Activated CD4-positive, CD25-positive, alpha-beta regulatory T cell treated with anti-CD3 and anti-CD28 coated beads, Interleukin-2, amount 50 U/mL, for 16 hours (primary cell): ENCODE measurements at regions not wholly inside any gene's neighbourhood (a gene's known extent, or its start where the extent isn't known, plus 50 kb on each side); places are given as distances from the start of the nearest gene placed in this dataset.
A peak's percentile ranks its signal among the peaks of the same experiment; 100 is the strongest.
"Not testable (repeated sequence)": the region's sequence is repeated elsewhere in the genome, so short reads cannot be mapped to it uniquely, and the experiment has no call there.

ENCODE experiments used
- DNase-seq: peaks from one replicate; pipeline ENCODE4 v3.0.0-alpha.2; 2020; ENCODE audit warnings: low read depth, low spot score

GRCh38 chr22:22296047-22296446 is 51.5 kb downstream of the VPREB1 start:
- DNase-seq: not testable (repeated sequence)

- DNase-seq: not testable (repeated sequence)
Observed at GRCh38 chr22:22297159-22297793, 52.7 kb downstream of the VPREB1 start.

GRCh38 chr22:22297794-22298653 is 53.4 kb downstream of the VPREB1 start:
- peak; percentile 48 for DNase-seq

- not testable (repeated sequence) for DNase-seq
Observed at GRCh38 chr22:22298654-22299009, 54.0 kb downstream of the VPREB1 start.

- not testable (repeated sequence) for DNase-seq
Observed at GRCh38 chr22:22300511-22300910, 55.9 kb downstream of the VPREB1 start.

GRCh38 chr22:22300946-22301345 is 56.4 kb downstream of the VPREB1 start:
- not testable (repeated sequence) for DNase-seq

GRCh38 chr22:22316589-22316988 is 72.0 kb downstream of the VPREB1 start:
- no peak for DNase-seq

GRCh38 chr22:22318723-22319465 is 74.3 kb downstream of the VPREB1 start:
- no peak for DNase-seq

- peak; percentile 64 for DNase-seq
Observed at GRCh38 chr22:22321743-22322611, 77.4 kb downstream of the VPREB1 start.

- DNase-seq: no peak
Observed at GRCh38 chr22:22322792-22323191, 78.2 kb downstream of the VPREB1 start.

- DNase-seq: no peak
Observed at GRCh38 chr22:22327723-22328122, 83.1 kb downstream of the VPREB1 start.

GRCh38 chr22:22329792-22330191 is 85.2 kb downstream of the VPREB1 start:
- no peak for DNase-seq

GRCh38 chr22:22335640-22336039 is 91.1 kb downstream of the VPREB1 start:
- not testable (repeated sequence) for DNase-seq

GRCh38 chr22:22336333-22336732 is 91.7 kb downstream of the VPREB1 start:
- not testable (repeated sequence) for DNase-seq

GRCh38 chr22:22338778-22339177 is 94.2 kb downstream of the VPREB1 start:
- not testable (repeated sequence) for DNase-seq

- no peak for DNase-seq
Observed at GRCh38 chr22:22341736-22342135, 97.2 kb downstream of the VPREB1 start.

- DNase-seq: peak; percentile 52
Observed at GRCh38 chr22:22342697-22343580, 98.4 kb downstream of the VPREB1 start.

- DNase-seq: no peak
Observed at GRCh38 chr22:22343581-22344296, 99.2 kb downstream of the VPREB1 start.

- no peak for DNase-seq
Observed at GRCh38 chr22:22344430-22344829, 99.8 kb downstream of the VPREB1 start.

GRCh38 chr22:22345781-22346180 is 101.2 kb downstream of the VPREB1 start:
- no peak for DNase-seq
